SK-N-SH treated with all-trans-retinoic acid at 6 μM for 48 hours (cell line): ENCODE measurements at regions not wholly inside any gene's neighbourhood (a gene's known extent, or its start where the extent isn't known, plus 50 kb on each side); places are given as distances from the start of the nearest gene placed in this dataset.

Experiments
- ATAC-seq: fragments of 200-7000 bp; cut with Tn5 transposase; 3 replicates; pipeline ENCODE4 v1.9.1; 2020; ENCODE audit warnings: mild to moderate bottlenecking, moderate library complexity
- ARNTL ChIP-seq: fragments of 450-650 bp; formaldehyde crosslinking; IDR thresholded peaks from 2 replicates; pipeline ENCODE4 v1.5.0; 2020; ENCODE audit warnings: low read depth, mild to moderate bottlenecking, moderate library complexity, borderline replicate concordance
- BACH2 ChIP-seq: fragments of 250-450 bp; sonication (Bioruptor Pico); IDR thresholded peaks from 2 replicates; pipeline ENCODE4 v1.9.0; 2021; ENCODE audit warnings: mild to moderate bottlenecking, borderline replicate concordance
- CSDC2 ChIP-seq: fragments of 250-450 bp; sonication (Bioruptor Pico); IDR thresholded peaks from 2 replicates; pipeline ENCODE4 v1.5.0; 2020; ENCODE audit warnings: mild to moderate bottlenecking, moderate library complexity
- ESRRG ChIP-seq: fragments of 250-450 bp; sonication (Bioruptor Pico); IDR thresholded peaks from 2 replicates; pipeline ENCODE4 v1.6.1; 2021; ENCODE audit warnings: mild to moderate bottlenecking
- GLIS3 ChIP-seq: fragments of 250-450 bp; sonication (Bioruptor Pico); IDR thresholded peaks from 2 replicates; pipeline ENCODE4 v1.5.0; 2020; ENCODE audit warnings: mild to moderate bottlenecking, moderate library complexity
- ISL1 ChIP-seq: fragments of 250-450 bp; sonication (Bioruptor Pico); IDR thresholded peaks from 2 replicates; pipeline ENCODE4 v2.1.2; 2022; ENCODE audit warnings: mild to moderate bottlenecking, moderate library complexity
- PPARA ChIP-seq: fragments of 250-450 bp; sonication (Bioruptor Pico); IDR thresholded peaks from 2 replicates; pipeline ENCODE4 v1.5.0; 2020; ENCODE audit warnings: mild to moderate bottlenecking, borderline replicate concordance
- RARB ChIP-seq: fragments of 250-450 bp; sonication (Bioruptor Pico); IDR thresholded peaks from 2 replicates; pipeline ENCODE4 v1.8.0; 2021; ENCODE audit warnings: mild to moderate bottlenecking, moderate library complexity
- SNAI2 ChIP-seq: fragments of 250-450 bp; sonication (Bioruptor Pico); IDR thresholded peaks from 2 replicates; pipeline ENCODE4 v1.5.0; 2020; ENCODE audit warnings: mild to moderate bottlenecking, moderate library complexity
- TCF4 ChIP-seq: fragments of 250-450 bp; sonication (Bioruptor Pico); IDR thresholded peaks from 2 replicates; pipeline ENCODE4 v1.8.0; 2021; ENCODE audit warnings: mild to moderate bottlenecking, moderate library complexity, borderline replicate concordance
- TOX ChIP-seq: fragments of 250-450 bp; sonication (Bioruptor Pico); IDR thresholded peaks from 2 replicates; pipeline ENCODE4 v1.8.0; 2021; ENCODE audit warnings: mild to moderate bottlenecking, moderate library complexity, borderline replicate concordance
- ZC3H10 ChIP-seq: fragments of 250-450 bp; sonication (Bioruptor Pico); IDR thresholded peaks from 2 replicates; pipeline ENCODE4 v1.5.1; 2021; ENCODE audit warnings: mild to moderate bottlenecking, moderate library complexity
- ZFP3 ChIP-seq: fragments of 250-450 bp; sonication (Bioruptor Pico); IDR thresholded peaks from 2 replicates; pipeline ENCODE4 v1.5.0; 2020; ENCODE audit warnings: mild to moderate bottlenecking, moderate library complexity
- ZFP30 ChIP-seq: fragments of 450-650 bp; formaldehyde crosslinking; IDR thresholded peaks from 2 replicates; pipeline ENCODE4 v1.5.0; 2022; ENCODE audit warnings: mild to moderate bottlenecking, moderate library complexity
- ZNF565 ChIP-seq: fragments of 450-650 bp; formaldehyde crosslinking; conservative IDR thresholded peaks from 2 replicates; pipeline ENCODE4 v1.5.0; 2020; ENCODE audit warnings: low read depth, mild to moderate bottlenecking, moderate library complexity
- ZNF70 ChIP-seq: fragments of 450-650 bp; formaldehyde crosslinking; IDR thresholded peaks from 2 replicates; pipeline ENCODE4 v1.5.0; 2020; ENCODE audit warnings: mild to moderate bottlenecking, moderate library complexity
- ZNF8 ChIP-seq: fragments of 450-650 bp; formaldehyde crosslinking; IDR thresholded peaks from 2 replicates; pipeline ENCODE4 v1.5.0; 2020; ENCODE audit warnings: mild to moderate bottlenecking, moderate library complexity
- TF ChIP-seq, protein P1 (sequence below): fragments of 250-450 bp; sonication (Bioruptor Pico); IDR thresholded peaks from 2 replicates; pipeline ENCODE4 v1.5.0; 2020; ENCODE audit warnings: mild to moderate bottlenecking, moderate library complexity
- TF ChIP-seq, protein P2 (sequence below): fragments of 250-450 bp; sonication (Bioruptor Pico); IDR thresholded peaks from 2 replicates; pipeline ENCODE4 v1.5.1; 2021; ENCODE audit warnings: mild to moderate bottlenecking, moderate library complexity
- TF ChIP-seq, protein P3 (sequence below): fragments of 250-450 bp; sonication (Bioruptor Pico); IDR thresholded peaks from 2 replicates; pipeline ENCODE4 v1.5.1; 2020; ENCODE audit warnings: low read depth, mild to moderate bottlenecking, moderate library complexity
- TF ChIP-seq, protein P4 (sequence below): fragments of 250-450 bp; sonication (Bioruptor Pico); IDR thresholded peaks from 2 replicates; pipeline ENCODE4 v1.8.0; 2021; ENCODE audit warnings: low read depth, mild to moderate bottlenecking, moderate library complexity, borderline replicate concordance

DNA sequence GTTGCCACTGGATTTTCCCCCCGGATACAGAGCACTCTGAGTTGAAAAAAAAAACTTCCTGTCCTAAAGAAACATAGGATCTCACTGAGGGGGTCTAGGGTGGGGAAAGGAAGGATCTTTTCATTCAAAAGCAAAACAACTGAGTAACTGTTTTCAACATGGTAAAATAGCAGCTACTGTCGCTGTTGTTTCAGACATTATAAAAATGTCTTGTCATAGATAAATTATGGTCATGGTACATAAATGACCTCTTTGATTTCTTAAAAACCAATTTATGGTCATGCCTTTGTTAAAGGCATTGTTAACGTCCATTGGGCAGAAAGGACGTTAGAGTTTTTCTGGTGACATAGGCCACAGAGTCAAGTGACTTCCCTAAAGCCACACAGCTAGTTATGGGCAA, 180.4 kb upstream of the DTNBP1 start:
- TF ChIP-seq, protein P1, sequence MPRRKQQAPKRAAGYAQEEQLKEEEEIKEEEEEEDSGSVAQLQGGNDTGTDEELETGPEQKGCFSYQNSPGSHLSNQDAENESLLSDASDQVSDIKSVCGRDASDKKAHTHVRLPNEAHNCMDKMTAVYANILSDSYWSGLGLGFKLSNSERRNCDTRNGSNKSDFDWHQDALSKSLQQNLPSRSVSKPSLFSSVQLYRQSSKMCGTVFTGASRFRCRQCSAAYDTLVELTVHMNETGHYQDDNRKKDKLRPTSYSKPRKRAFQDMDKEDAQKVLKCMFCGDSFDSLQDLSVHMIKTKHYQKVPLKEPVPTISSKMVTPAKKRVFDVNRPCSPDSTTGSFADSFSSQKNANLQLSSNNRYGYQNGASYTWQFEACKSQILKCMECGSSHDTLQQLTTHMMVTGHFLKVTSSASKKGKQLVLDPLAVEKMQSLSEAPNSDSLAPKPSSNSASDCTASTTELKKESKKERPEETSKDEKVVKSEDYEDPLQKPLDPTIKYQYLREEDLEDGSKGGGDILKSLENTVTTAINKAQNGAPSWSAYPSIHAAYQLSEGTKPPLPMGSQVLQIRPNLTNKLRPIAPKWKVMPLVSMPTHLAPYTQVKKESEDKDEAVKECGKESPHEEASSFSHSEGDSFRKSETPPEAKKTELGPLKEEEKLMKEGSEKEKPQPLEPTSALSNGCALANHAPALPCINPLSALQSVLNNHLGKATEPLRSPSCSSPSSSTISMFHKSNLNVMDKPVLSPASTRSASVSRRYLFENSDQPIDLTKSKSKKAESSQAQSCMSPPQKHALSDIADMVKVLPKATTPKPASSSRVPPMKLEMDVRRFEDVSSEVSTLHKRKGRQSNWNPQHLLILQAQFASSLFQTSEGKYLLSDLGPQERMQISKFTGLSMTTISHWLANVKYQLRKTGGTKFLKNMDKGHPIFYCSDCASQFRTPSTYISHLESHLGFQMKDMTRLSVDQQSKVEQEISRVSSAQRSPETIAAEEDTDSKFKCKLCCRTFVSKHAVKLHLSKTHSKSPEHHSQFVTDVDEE (CRISPR knock-in tag), result no peak
- TF ChIP-seq ZNF70 (CRISPR knock-in tag) (no peak), ZC3H10 (no peak), TOX (CRISPR knock-in tag) (no peak), GLIS3 (CRISPR knock-in tag) (no peak), ZFP3 (CRISPR knock-in tag) (no peak), PPARA (CRISPR knock-in tag) (no peak), ZFP30 (no peak), ZNF565 (CRISPR knock-in tag) (no peak)
- TF ChIP-seq, protein P2, sequence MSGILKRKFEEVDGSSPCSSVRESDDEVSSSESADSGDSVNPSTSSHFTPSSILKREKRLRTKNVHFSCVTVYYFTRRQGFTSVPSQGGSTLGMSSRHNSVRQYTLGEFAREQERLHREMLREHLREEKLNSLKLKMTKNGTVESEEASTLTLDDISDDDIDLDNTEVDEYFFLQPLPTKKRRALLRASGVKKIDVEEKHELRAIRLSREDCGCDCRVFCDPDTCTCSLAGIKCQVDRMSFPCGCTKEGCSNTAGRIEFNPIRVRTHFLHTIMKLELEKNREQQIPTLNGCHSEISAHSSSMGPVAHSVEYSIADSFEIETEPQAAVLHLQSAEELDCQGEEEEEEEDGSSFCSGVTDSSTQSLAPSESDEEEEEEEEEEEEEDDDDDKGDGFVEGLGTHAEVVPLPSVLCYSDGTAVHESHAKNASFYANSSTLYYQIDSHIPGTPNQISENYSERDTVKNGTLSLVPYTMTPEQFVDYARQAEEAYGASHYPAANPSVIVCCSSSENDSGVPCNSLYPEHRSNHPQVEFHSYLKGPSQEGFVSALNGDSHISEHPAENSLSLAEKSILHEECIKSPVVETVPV, result no peak
- TF ChIP-seq, protein P3, sequence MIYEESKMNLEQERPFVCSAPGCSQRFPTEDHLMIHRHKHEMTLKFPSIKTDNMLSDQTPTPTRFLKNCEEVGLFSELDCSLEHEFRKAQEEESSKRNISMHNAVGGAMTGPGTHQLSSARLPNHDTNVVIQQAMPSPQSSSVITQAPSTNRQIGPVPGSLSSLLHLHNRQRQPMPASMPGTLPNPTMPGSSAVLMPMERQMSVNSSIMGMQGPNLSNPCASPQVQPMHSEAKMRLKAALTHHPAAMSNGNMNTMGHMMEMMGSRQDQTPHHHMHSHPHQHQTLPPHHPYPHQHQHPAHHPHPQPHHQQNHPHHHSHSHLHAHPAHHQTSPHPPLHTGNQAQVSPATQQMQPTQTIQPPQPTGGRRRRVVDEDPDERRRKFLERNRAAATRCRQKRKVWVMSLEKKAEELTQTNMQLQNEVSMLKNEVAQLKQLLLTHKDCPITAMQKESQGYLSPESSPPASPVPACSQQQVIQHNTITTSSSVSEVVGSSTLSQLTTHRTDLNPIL (CRISPR knock-in tag), result no peak
- TF ChIP-seq, all 23 proteins: peak for 0
- ATAC-seq, result no peak

DNA sequence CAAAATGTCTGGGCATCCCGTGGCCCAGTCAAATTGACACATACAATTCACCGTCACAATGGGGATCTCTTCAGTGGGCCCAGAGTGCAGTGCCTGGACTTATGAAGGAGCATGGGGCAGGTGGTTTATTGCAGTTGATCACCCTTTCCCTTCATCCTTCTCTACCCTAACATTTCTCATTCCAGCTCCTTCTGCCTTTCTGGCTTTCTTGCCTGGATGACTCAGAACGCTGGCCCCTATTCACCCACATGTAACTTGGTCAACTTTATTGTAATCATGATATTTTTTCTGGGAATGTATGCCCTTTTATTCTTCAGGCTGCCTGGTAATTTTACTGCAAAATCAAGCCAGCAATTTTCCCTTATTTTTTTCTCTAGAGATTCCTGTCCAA, 179.9 kb upstream of the DTNBP1 start:
- no peak for ATAC-seq
- no peak for TF ChIP-seq SNAI2 (CRISPR knock-in tag)
- no peak for TF ChIP-seq ZNF565 (CRISPR knock-in tag)
- TF ChIP-seq ISL1 (CRISPR knock-in tag), result no peak
- TF ChIP-seq, protein P2, result no peak
- TF ChIP-seq, protein P3 (CRISPR knock-in tag), result no peak
- TF ChIP-seq ESRRG (CRISPR knock-in tag), result no peak
- no peak for TF ChIP-seq ZFP30
- no peak for TF ChIP-seq ZNF8
- TF ChIP-seq TCF4 (CRISPR knock-in tag), result no peak
- TF ChIP-seq, protein P4, sequence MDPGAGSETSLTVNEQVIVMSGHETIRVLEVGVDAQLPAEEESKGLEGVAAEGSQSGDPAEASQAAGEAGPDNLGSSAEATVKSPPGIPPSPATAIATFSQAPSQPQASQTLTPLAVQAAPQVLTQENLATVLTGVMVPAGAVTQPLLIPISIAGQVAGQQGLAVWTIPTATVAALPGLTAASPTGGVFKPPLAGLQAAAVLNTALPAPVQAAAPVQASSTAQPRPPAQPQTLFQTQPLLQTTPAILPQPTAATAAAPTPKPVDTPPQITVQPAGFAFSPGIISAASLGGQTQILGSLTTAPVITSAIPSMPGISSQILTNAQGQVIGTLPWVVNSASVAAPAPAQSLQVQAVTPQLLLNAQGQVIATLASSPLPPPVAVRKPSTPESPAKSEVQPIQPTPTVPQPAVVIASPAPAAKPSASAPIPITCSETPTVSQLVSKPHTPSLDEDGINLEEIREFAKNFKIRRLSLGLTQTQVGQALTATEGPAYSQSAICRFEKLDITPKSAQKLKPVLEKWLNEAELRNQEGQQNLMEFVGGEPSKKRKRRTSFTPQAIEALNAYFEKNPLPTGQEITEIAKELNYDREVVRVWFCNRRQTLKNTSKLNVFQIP (CRISPR knock-in tag), result no peak
- no peak for TF ChIP-seq BACH2 (CRISPR knock-in tag)
- TF ChIP-seq CSDC2, result no peak
- TF ChIP-seq ZC3H10, result no peak

DNA sequence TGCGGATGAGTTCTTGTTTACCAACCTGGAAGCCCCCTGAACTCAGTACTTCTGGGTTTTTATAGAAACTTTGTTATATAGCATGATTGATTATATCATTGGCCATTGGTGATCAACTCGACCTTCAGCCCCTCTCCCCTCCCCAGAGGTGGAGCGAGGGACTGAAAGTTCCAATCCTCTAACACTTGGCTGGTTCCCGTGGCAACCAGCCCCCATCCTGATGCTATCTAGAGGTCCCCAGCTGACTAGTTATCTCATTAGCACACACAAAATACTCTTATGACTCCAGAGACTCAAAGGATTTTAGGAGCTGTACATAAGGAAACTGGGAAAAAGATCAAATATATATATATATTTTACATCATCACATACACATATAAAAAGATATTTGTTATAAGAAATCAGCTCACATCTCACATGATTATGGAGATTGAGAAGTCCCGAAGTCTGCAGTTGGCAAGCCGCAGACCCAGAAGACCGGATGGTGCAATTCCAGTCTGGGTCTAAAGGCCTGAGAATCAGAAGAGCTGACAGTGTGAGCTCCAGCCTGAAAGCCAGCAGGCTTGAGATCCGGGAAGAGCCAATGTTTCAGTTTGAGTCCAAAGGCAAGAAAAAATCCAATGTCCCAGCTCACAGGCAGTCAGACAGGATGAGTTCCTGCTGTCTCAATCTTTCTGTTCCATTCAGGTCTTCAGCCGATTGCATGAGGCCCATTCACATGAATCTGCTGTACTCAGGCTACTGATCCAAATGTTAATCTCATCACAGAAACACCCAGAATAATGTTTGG, 179.3 kb upstream of the DTNBP1 start:
- ATAC-seq, result no peak
- TF ChIP-seq ZFP30 (no peak), ARNTL (CRISPR knock-in tag) (no peak), TCF4 (CRISPR knock-in tag) (no peak), SNAI2 (CRISPR knock-in tag) (no peak), ZNF8 (no peak), GLIS3 (CRISPR knock-in tag) (no peak), ZFP3 (CRISPR knock-in tag) (no peak), ZC3H10 (no peak), TOX (CRISPR knock-in tag) (no peak), RARB (CRISPR knock-in tag) (no peak)
- TF ChIP-seq, protein P2, result no peak
- TF ChIP-seq, protein P3 (CRISPR knock-in tag), result no peak
